GM12873 (cell line): ENCODE measurements at regions not wholly inside any gene's neighbourhood (a gene's known extent, or its start where the extent isn't known, plus 50 kb on each side); places are given as distances from the start of the nearest gene placed in this dataset.

ENCODE experiments used
- CTCF ChIP-seq: IDR thresholded peaks from 2 replicates; pipeline ENCODE4 v1.5.1; 2012; ENCODE audit warnings: low read depth, mild to moderate bottlenecking, moderate library complexity, low read length, control low read depth; ENCODE audit not compliant: insufficient read depth; ENCODE audit errors: missing control alignments

DNA sequence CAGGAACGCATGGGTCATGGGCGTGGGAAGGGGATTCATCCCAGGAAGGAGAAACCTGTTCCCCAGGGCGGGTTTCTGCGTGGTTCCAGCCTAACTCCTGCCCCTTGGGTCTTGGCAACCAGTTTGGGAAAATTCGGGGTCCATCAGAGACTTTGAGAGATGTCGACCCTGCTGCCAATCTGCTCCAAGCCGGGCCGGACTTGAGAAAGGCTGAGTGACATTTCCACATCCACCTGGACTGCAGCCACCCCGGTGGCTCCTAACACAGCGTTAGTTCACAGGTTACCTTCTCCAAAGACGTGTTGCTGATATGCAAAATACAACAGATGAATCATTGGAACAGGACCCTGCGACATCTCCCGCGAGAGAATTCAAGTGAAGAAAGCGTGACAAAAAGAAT is 627.2 kb downstream of the IRX1 start:
- no peak for TF ChIP-seq CTCF

DNA sequence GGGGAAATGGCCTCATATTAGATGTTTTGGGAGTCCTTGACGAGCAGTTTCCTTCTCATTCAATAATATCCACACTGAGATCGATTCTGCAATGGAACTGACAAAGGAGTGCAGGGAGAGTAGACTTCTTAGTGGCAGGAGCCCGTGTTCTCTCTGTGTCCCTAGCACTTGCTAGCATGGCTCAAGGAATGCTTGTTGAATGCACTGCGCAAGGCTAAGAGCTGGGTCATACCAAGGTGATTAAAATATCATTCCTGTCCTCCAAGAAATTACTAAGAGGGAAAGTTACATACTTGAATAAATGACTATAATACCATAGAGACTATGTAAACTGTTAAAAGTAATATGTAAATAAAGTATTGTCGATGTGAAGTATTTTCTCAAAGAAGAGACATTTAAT is 630.1 kb downstream of the IRX1 start:
- no peak for TF ChIP-seq CTCF

- no peak for TF ChIP-seq CTCF
Observed at GRCh38 chr5:4226565-4226964, 630.9 kb downstream of the IRX1 start.

DNA sequence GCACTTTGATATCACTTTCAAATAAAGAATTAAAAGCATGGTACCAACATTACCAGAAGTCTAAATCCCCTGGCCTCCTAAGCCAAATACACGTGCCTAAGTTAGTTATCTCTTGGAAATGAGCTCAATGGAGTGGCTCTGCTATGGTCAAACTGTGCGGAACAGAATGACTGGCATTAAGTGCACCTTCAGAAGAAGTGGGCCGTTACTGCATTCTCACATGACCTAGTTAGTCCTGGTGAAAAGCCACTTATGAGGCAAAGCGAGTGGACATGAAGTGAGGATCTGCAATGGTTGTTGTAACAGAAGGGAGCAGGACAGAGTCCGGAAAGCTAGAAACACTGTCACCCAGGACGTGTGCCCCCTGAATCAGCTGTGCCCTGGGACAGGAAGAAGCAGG is 633.1 kb downstream of the IRX1 start:
- no peak for TF ChIP-seq CTCF

DNA sequence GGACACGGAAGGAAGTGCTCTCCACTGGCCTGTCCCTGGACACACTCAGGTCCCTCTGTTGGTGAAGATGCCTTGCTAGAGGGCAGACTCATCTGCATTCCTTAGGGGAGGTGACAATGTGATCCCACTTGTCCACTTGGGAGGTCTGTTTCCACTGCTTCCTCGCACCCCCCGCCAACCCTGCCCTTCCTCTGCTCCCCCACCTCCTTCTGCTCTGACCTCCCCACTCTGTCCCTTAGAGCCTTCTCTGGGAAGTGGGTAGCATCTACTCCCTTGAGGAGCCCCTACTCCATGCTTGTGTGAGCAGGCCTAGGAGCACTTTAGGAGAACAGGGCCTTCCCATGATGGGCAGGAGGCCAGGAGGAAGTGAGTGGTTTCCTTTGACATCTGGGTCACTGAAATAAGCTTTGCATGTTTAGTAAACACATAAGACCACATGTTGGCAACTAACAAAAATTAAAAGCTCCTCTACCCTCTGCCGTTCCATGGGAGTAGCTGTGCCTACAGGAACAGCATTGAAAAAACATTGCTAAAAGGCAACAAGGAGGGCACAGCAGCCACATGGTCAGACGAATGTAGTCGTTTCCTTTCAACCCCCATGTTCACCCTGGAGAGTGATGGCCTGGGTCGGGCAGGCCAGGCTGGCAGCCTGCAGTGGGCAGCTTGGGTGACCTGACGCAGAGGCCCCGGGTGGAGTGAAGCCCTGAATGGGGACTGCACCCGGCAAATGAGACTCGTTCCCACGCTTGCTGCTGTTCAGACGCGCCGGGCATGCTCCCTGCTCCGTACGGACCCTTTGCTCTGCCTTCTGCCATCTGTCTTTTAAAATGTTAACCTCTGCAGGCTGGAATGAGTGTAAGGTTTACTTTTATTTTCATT is 634.0 kb downstream of the IRX1 start:
- no peak for TF ChIP-seq CTCF

- no peak for TF ChIP-seq CTCF
Observed at GRCh38 chr5:4230471-4230785, 634.8 kb downstream of the IRX1 start.

GRCh38 chr5:4230786-4231641 is 635.4 kb downstream of the IRX1 start:
- no peak for TF ChIP-seq CTCF
